ENCODE measurements at regions not wholly inside any gene's neighbourhood (a gene's known extent, or its start where the extent isn't known, plus 50 kb on each side); places are given as distances from the start of the nearest gene placed in this dataset.

GRCh38 chr15:56868170-56868569, 50.3 kb upstream of the TCF12 start:
- no CpG with 5 or more reads among the region's 2 CpGs for WGBS (ENCODE audit: extremely low coverage, insufficient coverage, insufficient read length)
- no peak overlapping the region for H2BK5ac ChIP-seq (ENCODE audit: low read depth, low read length, poor library complexity)

GRCh38 chr15:56866803-56867202, 51.6 kb upstream of the TCF12 start:
- no peak overlapping the region for H3K4me2 ChIP-seq (ENCODE audit: low read length)
- no peak overlapping the region for H4K8ac ChIP-seq (ENCODE audit: low read depth, low read length)
- H2BK12ac ChIP-seq (ENCODE audit: low read length): no peak overlapping the region
- no peaks in the 10 kb centered on the region for H3K4me1 ChIP-seq (ENCODE audit: control insufficient read depth in 1 of 2, insufficient read depth in 2 of 2, low read length in 2 of 2)
- H2BK120ac ChIP-seq (ENCODE audit: insufficient read depth, low read length, poor library complexity): no peak overlapping the region
- no peak overlapping the region for H4K91ac ChIP-seq (ENCODE audit: low read depth, low read length)
- no peak overlapping the region for H3K14ac ChIP-seq (ENCODE audit: low read length)
- no peak overlapping the region for H2BK5ac ChIP-seq (ENCODE audit: low read depth, low read length, poor library complexity)
- H3K36me3 ChIP-seq (ENCODE audit: control insufficient read depth in 1 of 2, insufficient read depth in 2 of 2, low read length in 2 of 2): no peaks in the 10 kb centered on the region
- no peaks in the 10 kb centered on the region for H3K9me3 ChIP-seq (ENCODE audit: insufficient read depth, low read depth, low read length)
- H4K12ac ChIP-seq (ENCODE audit: low read depth, low read length): no peak overlapping the region
- H3K18ac ChIP-seq (ENCODE audit: low read length): no peak overlapping the region
- no peak overlapping the region for H3K23ac ChIP-seq (ENCODE audit: low read length)
- H3K4me3 ChIP-seq (ENCODE audit: low read depth, low read length): no peak overlapping the region
- no CpG with 5 or more reads among the region's 4 CpGs for WGBS (ENCODE audit: extremely low coverage, insufficient coverage, insufficient read length)
- H3K9ac ChIP-seq (ENCODE audit: low read length): no peak overlapping the region
- H3K79me2 ChIP-seq (ENCODE audit: control insufficient read depth, insufficient read depth, low read length, poor library complexity): no peaks in the 10 kb centered on the region
- no peak overlapping the region for H2AK5ac ChIP-seq (ENCODE audit: low read length)
- no peaks in the 10 kb centered on the region for H3K79me1 ChIP-seq (ENCODE audit: low read length)
- no peak overlapping the region for H3K27ac ChIP-seq (ENCODE audit: low read depth, low read length)
- no peaks in the 10 kb centered on the region for H3K27me3 ChIP-seq (ENCODE audit: insufficient read depth, low read length)
- H2AFZ ChIP-seq (ENCODE audit: insufficient read depth, low read length, poor library complexity): no peak overlapping the region
- no peak overlapping the region for H3K4ac ChIP-seq (ENCODE audit: low read depth, low read length)
- DNase-seq: no peak

More at GRCh38 chr15:56868170-56868569, 50.3 kb upstream of the TCF12 start:
- no peak overlapping the region for H3K27ac ChIP-seq (ENCODE audit: low read depth, low read length)
- no peaks in the 10 kb centered on the region for H3K79me2 ChIP-seq (ENCODE audit: control insufficient read depth, insufficient read depth, low read length, poor library complexity)
- H3K18ac ChIP-seq (ENCODE audit: low read length): no peak overlapping the region
- no peak overlapping the region for H4K91ac ChIP-seq (ENCODE audit: low read depth, low read length)
- H3K4me2 ChIP-seq (ENCODE audit: low read length): no peak overlapping the region
- no peak overlapping the region for H3K14ac ChIP-seq (ENCODE audit: low read length)
- no peaks in the 10 kb centered on the region for H3K79me1 ChIP-seq (ENCODE audit: low read length)
- H4K12ac ChIP-seq (ENCODE audit: low read depth, low read length): no peak overlapping the region
- H2BK120ac ChIP-seq (ENCODE audit: insufficient read depth, low read length, poor library complexity): no peak overlapping the region
- no peak overlapping the region for H3K4me3 ChIP-seq (ENCODE audit: low read depth, low read length)
- H3K27me3 ChIP-seq (ENCODE audit: insufficient read depth, low read length): no peaks in the 10 kb centered on the region
- no peak overlapping the region for H3K4ac ChIP-seq (ENCODE audit: low read depth, low read length)
- H3K9ac ChIP-seq (ENCODE audit: low read length): no peak overlapping the region
- H2BK12ac ChIP-seq (ENCODE audit: low read length): no peak overlapping the region
- DNase-seq: no peak
- H3K4me1 ChIP-seq (ENCODE audit: control insufficient read depth in 1 of 2, insufficient read depth in 2 of 2, low read length in 2 of 2): no peaks in the 10 kb centered on the region
- no peak overlapping the region for H3K23ac ChIP-seq (ENCODE audit: low read length)
- no peak overlapping the region for H2AK5ac ChIP-seq (ENCODE audit: low read length)
- no peak overlapping the region for H4K8ac ChIP-seq (ENCODE audit: low read depth, low read length)
- no peak overlapping the region for H2AFZ ChIP-seq (ENCODE audit: insufficient read depth, low read length, poor library complexity)
- H3K9me3 ChIP-seq (ENCODE audit: insufficient read depth, low read depth, low read length): no peaks in the 10 kb centered on the region
- H3K36me3 ChIP-seq (ENCODE audit: control insufficient read depth in 1 of 2, insufficient read depth in 2 of 2, low read length in 2 of 2): no peaks in the 10 kb centered on the region

GRCh38 chr15:56857828-56858227, 60.6 kb upstream of the TCF12 start:
- Histone ChIP-seq H3K4me3 (ENCODE audit: low read depth, low read length) (no peak overlapping the region), H3K27ac (ENCODE audit: low read depth, low read length) (no peak overlapping the region), H3K14ac (ENCODE audit: low read length) (no peak overlapping the region), H2BK5ac (ENCODE audit: low read depth, low read length, poor library complexity) (no peak overlapping the region), H4K91ac (ENCODE audit: low read depth, low read length) (no peak overlapping the region), H3K18ac (ENCODE audit: low read length) (no peak overlapping the region), H3K79me2 (ENCODE audit: control insufficient read depth, insufficient read depth, low read length, poor library complexity) (no peaks in the 10 kb centered on the region), H3K4me1 (ENCODE audit: control insufficient read depth in 1 of 2, insufficient read depth in 2 of 2, low read length in 2 of 2) (no peaks in the 10 kb centered on the region), H3K79me1 (ENCODE audit: low read length) (no peaks in the 10 kb centered on the region), H4K12ac (ENCODE audit: low read depth, low read length) (no peak overlapping the region), H3K9me3 (ENCODE audit: insufficient read depth, low read depth, low read length) (no peaks in the 10 kb centered on the region), H3K4me2 (ENCODE audit: low read length) (no peak overlapping the region), H2AFZ (ENCODE audit: insufficient read depth, low read length, poor library complexity) (no peak overlapping the region), H2AK5ac (ENCODE audit: low read length) (no peak overlapping the region), H3K4ac (ENCODE audit: low read depth, low read length) (no peak overlapping the region), H3K23ac (ENCODE audit: low read length) (no peak overlapping the region), H3K9ac (ENCODE audit: low read length) (no peak overlapping the region), H2BK12ac (ENCODE audit: low read length) (no peak overlapping the region), H4K8ac (ENCODE audit: low read depth, low read length) (no peak overlapping the region), H3K27me3 (ENCODE audit: insufficient read depth, low read length) (no peaks in the 10 kb centered on the region), H3K36me3 (ENCODE audit: control insufficient read depth in 1 of 2, insufficient read depth in 2 of 2, low read length in 2 of 2) (no peaks in the 10 kb centered on the region), H2BK120ac (ENCODE audit: insufficient read depth, low read length, poor library complexity) (no peak overlapping the region)
- DNase-seq: no peak
- no CpG with 5 or more reads among the region's 2 CpGs for WGBS (ENCODE audit: extremely low coverage, insufficient coverage, insufficient read length)

- Histone ChIP-seq H3K23ac (ENCODE audit: low read length) (no peak overlapping the region), H3K27me3 (ENCODE audit: insufficient read depth, low read length) (no peaks in the 10 kb centered on the region), H2BK120ac (ENCODE audit: insufficient read depth, low read length, poor library complexity) (no peak overlapping the region), H3K79me1 (ENCODE audit: low read length) (no peaks in the 10 kb centered on the region), H2BK5ac (ENCODE audit: low read depth, low read length, poor library complexity) (no peak overlapping the region), H3K4me2 (ENCODE audit: low read length) (no peak overlapping the region), H2AFZ (ENCODE audit: insufficient read depth, low read length, poor library complexity) (no peak overlapping the region), H2AK5ac (ENCODE audit: low read length) (no peak overlapping the region), H2BK12ac (ENCODE audit: low read length) (no peak overlapping the region), H3K36me3 (ENCODE audit: control insufficient read depth in 1 of 2, insufficient read depth in 2 of 2, low read length in 2 of 2) (no peaks in the 10 kb centered on the region), H3K18ac (ENCODE audit: low read length) (no peak overlapping the region), H3K79me2 (ENCODE audit: control insufficient read depth, insufficient read depth, low read length, poor library complexity) (no peaks in the 10 kb centered on the region), H3K4me3 (ENCODE audit: low read depth, low read length) (no peak overlapping the region), H3K9me3 (ENCODE audit: insufficient read depth, low read depth, low read length) (no peaks in the 10 kb centered on the region), H3K14ac (ENCODE audit: low read length) (no peak overlapping the region), H3K9ac (ENCODE audit: low read length) (no peak overlapping the region), H4K91ac (ENCODE audit: low read depth, low read length) (no peak overlapping the region), H3K4me1 (ENCODE audit: control insufficient read depth in 1 of 2, insufficient read depth in 2 of 2, low read length in 2 of 2) (no peaks in the 10 kb centered on the region), H4K8ac (ENCODE audit: low read depth, low read length) (no peak overlapping the region), H3K27ac (ENCODE audit: low read depth, low read length) (no peak overlapping the region), H4K12ac (ENCODE audit: low read depth, low read length) (no peak overlapping the region), H3K4ac (ENCODE audit: low read depth, low read length) (no peak overlapping the region)
- WGBS (ENCODE audit: extremely low coverage, insufficient coverage, insufficient read length): no CpG with 5 or more reads among the region's 1 CpG
- DNase-seq: no peak
These were observed 61.5 kb upstream of the TCF12 start for GRCh38 chr15:56856934-56857333.
